Putamen (tissue), 1 donor: ENCODE measurements at regions not wholly inside any gene's neighbourhood (a gene's known extent, or its start where the extent isn't known, plus 50 kb on each side); places are given as distances from the start of the nearest gene placed in this dataset.
"Not testable (repeated sequence)": the region's sequence is repeated elsewhere in the genome, so short reads cannot be mapped to it uniquely, and the experiment has no call there.

Experiments used
- DNase-seq: peaks from one replicate; pipeline ENCODE4 v3.0.0-alpha.2; 2016; ENCODE audit warnings: low spot score

DNA sequence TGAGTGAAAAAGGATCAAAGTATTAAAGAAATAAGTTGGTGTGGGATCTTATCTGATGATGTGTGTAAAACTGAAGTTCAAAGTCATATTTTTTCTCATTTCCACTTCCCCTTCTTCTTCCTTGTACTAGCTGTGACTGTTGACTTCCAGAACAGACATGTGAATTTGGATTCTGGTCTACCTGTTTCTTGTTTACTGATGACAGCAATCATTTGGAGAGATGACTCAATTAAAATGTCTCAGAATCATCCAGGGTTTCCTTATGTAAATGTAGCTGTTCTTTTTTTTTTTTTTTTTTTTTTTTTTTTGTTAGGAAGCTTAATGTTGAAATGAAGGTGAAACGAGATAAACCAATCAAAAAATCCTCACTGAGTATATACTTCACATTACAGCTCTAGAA, 819.9 kb upstream of the PIK3C3 start:
- no peak for DNase-seq

- no peak for DNase-seq
These were observed 820.6 kb upstream of the PIK3C3 start for GRCh38 chr18:41134426-41134825.

- DNase-seq: no peak
These were observed 824.0 kb upstream of the PIK3C3 start for GRCh38 chr18:41131050-41131449.

GRCh38 chr18:41128545-41128944, 826.5 kb upstream of the PIK3C3 start:
- DNase-seq: no peak

DNA sequence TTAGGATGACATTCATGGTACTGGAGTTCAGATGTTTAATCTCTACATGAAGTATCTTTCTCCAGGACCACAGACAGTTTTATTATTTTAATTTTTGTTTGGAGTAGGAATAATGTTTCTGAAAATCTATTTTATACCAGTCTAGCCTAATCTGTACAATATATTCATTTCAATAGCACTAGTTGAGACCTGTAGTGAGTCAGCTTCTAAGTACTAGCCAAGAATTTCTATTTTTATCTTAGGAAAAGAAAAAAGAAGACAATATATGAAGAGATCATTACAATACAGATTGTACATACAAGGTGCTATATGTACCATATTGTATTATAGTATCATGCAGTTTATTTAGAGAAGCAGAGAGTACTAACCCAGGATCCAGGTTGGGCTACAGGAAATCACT, 826.9 kb upstream of the PIK3C3 start:
- DNase-seq: no peak

DNA sequence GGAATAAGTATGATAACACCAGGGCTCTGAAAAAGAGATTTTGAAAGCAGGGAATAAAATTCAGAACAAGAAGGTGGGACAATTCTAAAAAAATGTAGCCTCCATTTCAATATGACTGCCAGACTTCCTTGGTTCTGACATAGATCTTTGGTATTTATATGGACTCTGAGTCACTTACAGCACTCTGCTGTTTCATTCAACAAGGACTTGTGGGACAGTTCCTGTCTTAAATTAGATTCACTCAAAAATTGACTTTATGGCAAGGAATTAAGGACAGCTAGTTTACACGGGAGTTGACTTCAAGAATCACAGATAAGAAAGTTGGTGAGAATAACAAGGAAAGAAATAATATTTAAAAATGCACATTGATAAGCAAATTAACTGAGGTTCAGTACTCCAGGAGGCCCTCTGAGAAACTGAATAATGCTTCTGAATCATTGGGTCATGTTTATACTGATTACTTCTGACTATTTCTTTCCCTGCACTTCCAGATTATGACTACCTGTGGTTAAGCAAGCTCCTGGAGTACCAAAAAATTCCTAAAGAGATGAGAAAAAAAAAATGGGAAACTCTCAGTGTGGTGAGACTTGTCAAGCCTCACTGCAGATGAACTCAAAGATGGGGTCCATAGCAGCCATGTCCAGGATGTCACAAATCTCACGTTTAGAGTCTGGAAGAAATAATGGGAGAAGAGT, 828.3 kb upstream of the PIK3C3 start:
- no peak for DNase-seq

GRCh38 chr18:41121116-41121826, 833.8 kb upstream of the PIK3C3 start:
- DNase-seq: no peak

DNA sequence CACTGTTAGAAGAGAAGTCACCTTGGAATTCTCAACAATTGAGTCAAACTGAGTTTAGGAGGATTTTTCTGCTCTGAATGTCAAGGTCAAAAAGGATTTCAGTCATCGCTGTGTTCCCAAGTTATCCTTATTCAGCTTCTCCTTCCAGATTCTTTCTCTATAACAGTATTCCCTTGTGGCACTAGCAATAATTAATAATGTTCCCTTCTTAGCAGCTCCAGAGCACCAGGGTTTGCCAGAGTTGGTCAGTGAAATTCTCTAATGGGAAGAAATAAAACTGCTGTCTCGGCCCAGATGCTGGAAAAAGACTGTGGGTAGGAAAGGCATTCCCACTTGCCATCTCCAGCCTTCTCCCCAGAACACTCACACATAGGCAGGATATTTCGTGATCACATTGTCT, 836.0 kb upstream of the PIK3C3 start:
- DNase-seq: no peak

DNA sequence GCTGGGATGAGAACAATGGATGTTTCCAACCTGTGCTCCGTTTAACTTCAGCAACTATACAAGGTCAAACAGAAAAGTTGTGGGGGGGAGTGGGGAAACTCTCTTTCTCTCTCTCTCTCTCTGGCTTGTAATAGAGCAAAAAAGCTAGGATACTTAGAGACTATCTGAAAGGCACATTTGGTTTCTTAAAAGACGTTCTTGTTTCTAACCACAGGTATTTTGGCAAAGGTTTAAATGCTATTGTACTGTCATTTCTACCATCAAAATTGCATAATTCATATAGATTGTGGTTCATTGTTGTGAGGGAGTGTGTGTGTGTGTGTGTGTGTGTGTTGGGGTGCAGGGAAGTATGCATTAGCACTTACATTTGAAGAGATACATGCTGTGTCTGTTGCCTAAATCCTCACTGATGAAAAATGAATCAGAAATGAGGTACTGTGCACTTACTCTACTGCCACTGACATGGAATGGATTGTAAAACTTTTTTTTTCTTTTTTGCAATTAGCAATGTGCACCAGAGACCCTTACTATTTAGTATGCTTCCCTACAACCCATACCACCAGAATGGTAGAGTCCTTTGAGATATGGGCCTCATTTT, 841.0 kb upstream of the PIK3C3 start:
- no peak for DNase-seq

DNA sequence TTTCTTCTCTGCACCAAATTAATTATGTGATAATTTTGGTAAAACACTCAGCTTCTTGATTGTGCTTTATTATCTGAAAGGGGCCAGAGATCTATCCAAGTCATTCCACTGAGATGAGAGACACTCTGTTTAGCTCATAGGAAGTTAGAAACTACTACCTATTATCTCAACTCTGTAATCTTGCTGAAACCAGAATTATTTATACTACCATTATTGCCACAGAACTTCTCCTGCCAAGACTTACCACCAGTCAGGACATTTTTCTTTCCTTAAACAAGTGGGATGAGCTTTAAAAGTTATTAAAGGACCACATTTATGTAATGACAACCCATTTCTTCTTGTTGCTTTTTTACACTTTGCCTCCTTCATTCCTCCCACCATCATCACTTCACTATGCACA, 855.6 kb upstream of the PIK3C3 start:
- DNase-seq: no peak

- no peak for DNase-seq
These were observed 858.5 kb upstream of the PIK3C3 start for GRCh38 chr18:41096504-41096903.

GRCh38 chr18:41077076-41077475, 878.0 kb upstream of the PIK3C3 start:
- DNase-seq: no peak

- no peak for DNase-seq
These were observed 879.8 kb upstream of the PIK3C3 start for GRCh38 chr18:41075212-41075611.

DNA sequence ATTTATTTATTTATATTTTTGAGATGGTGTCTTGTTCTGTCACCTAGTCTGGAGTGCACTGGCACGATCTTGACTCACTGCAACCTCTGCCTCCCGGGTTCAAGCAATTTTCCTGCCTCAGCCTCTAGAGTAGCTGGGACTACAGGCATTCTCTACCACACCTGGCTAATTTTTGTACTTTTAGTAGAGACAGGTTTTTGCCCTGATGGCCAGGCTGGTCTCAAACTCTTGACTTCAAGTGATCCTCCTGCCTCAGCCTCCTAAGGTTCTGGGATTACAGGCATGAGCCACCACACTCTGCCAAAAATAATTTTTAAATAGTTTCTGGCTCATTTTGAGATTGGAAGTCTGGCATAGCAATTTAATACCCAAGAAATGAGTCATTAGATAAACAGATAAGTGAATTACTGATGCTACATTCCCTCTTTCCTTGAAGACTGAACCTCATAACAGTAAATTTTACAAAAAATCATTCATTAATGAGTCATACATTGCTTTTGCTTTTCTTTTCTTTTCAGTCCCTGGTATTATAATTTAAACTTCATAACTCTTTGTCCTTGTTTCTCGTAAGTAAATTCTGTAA, 881.6 kb upstream of the PIK3C3 start:
- no peak for DNase-seq

- no peak for DNase-seq
These were observed 882.1 kb upstream of the PIK3C3 start for GRCh38 chr18:41072946-41073345.

DNA sequence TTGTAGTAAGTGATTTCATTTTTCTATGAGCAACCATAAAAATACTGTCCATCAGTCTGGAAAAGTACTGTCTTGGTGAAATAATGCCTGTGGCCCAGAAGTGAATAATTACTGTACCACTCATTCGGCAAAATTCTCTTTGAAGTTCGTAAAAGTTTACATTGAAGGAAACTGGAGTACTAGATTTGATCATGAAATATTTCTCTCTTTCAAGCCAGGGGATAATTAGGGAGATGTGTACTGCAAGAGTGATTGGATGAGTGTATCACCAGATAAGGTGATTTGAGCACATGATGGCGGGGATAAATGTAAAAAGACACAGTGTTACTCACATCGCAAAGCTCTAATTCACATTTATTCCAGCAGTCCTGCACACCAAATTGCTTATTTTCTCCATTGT, 883.2 kb upstream of the PIK3C3 start:
- DNase-seq: no peak

- no peak for DNase-seq
These were observed 885.9 kb upstream of the PIK3C3 start for GRCh38 chr18:41069167-41069566.

DNA sequence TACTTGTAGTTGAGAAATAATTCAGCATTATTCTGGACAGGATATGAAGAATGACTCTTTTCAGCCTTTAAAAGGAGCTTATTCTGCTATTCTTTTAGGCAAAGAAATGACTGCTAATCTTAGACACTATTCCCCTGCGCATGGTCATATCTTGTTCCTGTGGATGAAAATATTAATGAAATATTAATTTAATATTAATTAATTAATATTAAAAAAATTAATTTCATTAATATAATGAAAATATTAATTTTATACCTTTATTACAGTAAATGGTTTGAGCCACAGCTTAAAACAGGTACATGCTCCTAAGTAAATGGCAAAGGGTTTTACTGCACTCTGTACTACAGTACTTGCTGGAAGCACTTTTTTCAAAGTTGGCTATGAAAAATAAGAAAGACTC, 890.1 kb upstream of the PIK3C3 start:
- DNase-seq: no peak

- no peak for DNase-seq
These were observed 894.1 kb upstream of the PIK3C3 start for GRCh38 chr18:41060967-41061366.

- no peak for DNase-seq
These were observed 896.0 kb upstream of the PIK3C3 start for GRCh38 chr18:41059126-41059415.

GRCh38 chr18:41058351-41059125, 896.5 kb upstream of the PIK3C3 start:
- DNase-seq: no peak

GRCh38 chr18:41052625-41053024, 902.4 kb upstream of the PIK3C3 start:
- DNase-seq: no peak

GRCh38 chr18:41046250-41046649, 908.8 kb upstream of the PIK3C3 start:
- DNase-seq: not testable (repeated sequence)
